Activated CD4-positive, alpha-beta T cell treated with anti-CD3 and anti-CD28 coated beads, Interleukin-10, Interleukin-2, amounts not matched to agents 100 ng/mL and 50 ng/mL, durations not matched to agents 16 hours and 8 hours (primary cell): ENCODE measurements at regions not wholly inside any gene's neighbourhood (a gene's known extent, or its start where the extent isn't known, plus 50 kb on each side); places are given as distances from the start of the nearest gene placed in this dataset.

ENCODE experiments used
- DNase-seq: peaks from one replicate; pipeline ENCODE4 v3.0.0-alpha.2; 2020

- no peak for DNase-seq
Measured at GRCh38 chr13:107130566-107130965, 562.6 kb upstream of the ARGLU1 start.

DNA sequence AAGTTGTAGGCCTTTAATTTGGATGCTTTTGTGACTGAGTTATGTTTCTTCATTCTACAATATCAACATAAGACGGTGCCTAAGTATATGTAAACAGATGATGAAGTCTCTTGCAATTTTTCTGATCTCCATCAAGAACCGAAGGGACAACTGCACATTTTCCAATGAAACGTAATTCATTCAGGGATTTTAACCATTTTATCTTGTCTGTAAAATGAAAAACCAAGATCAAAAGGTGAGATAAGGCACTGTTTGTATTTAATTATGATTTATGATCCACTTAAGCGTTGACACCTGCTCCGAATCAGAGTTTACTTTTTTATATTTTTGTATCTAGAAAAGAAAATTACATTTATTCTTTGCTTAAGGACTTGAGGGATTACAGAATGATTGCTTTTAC is 556.8 kb upstream of the ARGLU1 start:
- DNase-seq, result no peak

DNA sequence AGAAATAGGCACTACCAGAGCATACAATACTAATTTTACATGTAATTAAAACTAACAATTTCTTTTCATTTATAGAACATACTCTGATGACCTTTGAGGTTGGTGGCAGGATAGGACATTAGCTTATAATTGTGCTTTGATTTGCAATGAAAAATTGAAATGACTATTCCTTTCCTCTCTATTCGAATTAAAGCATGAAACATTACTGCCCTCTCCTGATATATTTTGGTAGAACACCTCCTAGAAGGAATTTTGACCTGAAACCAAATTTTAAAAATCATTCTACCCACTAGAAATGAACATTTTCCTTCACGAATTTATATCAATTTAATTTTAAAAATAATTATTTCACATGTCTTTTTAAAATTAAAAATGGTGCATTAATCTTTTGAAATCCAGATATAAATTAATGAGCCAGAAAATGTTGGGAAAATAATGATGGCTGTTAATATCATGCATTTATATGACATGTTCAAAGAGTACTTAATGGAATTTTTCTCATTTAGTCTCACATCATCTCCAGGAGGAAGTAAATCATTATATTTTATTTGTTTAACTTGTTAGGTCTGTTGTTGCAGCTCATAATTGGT is 556.3 kb upstream of the ARGLU1 start:
- no peak for DNase-seq

- DNase-seq, result no peak
Measured at GRCh38 chr13:107121793-107122192, 553.9 kb upstream of the ARGLU1 start.

DNA sequence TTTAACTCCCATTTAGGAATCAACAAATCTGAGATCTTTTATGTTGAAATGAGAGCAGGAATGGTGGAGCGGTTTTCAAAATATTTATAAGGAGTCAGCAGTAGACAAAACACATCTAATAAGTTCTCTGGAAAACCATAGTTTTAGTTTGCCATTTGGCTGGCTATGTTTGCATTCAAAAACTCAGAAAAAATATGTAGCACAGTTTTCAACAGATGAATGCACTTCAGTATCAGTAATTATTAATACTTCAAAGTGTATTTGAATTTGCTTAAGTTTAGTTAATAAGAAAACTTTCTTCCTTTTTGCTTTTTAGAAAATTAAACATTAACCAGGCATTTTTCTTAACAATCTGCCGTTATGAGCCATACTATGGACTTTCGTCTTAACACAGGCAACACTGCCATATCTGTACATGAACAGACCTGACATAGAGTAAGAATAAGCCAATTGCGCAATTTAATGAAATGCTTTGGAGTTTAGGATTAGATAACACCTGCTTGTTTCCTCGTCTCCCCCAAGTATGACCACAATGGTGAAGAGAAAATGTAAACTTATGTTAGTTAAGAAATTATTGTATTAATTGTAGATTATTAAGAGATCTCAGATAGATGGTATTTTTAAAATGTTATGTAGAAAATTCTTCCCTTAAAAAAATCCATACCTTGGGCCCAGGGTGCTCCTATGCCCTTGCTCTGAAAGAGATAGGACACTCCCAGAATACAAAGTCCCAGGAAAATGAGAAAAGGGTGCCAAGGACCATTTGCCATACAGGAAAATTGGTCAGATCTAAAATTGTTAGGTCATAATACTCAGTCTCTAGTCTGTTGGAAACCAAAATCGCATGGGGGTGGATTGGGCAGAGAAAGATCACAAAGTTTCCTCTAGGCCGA is 552.3 kb upstream of the ARGLU1 start:
- no peak for DNase-seq

DNA sequence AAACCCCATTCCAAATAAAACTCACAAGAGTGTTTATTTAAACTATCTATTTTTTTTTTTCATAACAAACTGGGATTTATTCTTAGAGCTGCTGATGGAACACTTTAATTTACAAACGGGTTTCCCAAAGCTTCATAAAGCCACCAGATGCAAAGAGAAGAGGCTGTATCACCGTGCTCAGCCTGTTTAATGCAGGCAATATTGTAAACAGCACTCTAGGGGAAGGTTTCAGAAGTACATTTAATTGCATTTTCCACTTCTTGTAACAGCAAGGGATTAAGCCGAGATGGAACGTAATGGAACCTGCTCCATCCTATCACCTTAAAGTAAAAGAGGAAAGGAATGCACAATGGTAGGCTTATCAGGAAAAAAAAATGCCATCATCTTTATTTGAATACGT is 550.6 kb upstream of the ARGLU1 start:
- no peak for DNase-seq

DNA sequence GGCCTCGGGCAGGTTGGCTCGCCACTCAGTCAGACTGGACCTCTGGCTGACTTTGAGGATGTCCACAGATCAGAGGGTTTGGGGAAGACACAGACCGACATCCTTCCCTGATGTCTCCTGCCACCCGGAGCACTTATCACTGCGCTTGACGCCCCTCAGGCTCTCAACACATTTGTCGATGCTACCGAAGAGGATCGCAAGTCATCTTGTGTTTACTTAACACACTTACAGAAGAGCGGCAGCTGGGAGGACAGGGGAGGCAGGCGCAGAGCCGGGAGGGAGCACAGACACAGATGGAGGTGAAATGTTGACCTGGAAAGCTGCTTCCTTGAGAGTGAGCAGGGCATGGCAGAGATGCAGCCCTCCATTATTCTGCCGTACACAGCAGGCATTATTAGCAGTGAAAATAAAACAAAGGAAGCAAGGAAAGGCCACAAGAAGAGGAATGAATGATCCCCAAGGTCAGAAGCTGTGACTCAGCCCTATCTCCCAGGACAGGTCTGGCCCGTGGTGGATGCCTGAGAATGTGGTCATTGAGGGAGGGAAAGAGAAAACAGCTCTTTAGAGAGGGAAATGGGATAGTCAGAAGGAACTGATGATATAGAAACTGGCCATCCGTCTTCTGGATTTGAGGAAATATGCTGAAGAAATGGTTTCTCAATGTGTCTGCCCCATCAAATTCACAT is 549.5 kb upstream of the ARGLU1 start:
- DNase-seq, result no peak

DNA sequence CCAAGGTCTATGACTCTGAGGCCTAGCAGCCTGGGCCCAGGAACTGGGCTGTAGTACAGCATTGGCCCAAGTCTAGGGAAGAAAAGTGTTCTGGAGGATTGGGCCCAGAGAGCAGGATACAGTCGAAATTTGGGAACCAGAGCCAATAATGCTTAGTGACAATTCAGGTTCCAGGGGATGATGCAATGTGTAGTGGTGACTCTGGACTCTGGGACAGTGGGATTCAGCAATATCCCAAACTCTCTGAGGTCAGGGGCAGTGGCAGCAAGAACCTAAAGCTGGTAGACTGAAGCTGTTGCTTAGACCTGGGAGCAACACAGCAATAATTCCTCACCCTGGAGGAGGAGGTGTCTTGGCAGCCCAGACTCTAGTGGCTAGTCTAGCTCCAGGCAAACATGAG is 545.5 kb upstream of the ARGLU1 start:
- DNase-seq, result no peak

DNA sequence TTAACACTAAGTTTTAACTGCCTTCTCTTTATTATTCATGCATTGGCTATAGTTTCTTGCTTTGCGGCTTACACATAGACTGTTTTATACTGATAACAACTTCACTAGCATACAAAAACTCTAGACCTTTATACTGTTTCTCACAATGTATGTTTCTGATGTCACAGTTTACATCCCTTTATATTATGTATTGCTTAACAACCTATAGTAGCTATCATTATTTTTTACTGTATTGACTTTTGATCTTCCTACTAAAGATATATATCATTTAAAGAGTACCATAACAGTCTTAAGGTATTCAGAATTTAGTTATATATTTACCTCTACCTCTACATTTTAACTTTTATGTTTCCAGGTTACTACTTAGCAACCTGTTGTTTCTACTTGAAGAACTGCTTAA is 543.3 kb upstream of the ARGLU1 start:
- DNase-seq, result no peak

DNA sequence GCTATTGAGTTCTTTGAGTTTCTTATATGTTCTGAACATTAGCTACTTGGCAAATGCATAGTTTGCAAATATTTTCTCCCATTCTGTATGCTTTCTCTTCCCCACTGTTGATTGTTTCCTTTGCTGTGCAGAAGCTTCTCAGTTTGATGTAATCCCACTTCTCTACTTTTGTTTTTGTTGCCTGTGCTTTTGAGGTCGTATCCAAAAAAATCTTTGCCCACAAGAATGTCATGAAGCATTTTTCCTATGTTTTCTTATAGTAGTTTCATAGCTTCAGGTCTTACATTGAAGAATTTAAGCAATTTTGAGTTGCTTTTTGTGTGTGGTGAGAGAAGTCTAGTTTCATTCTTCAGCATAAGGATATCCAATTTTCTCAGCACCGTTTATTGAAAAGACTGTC is 536.7 kb upstream of the ARGLU1 start:
- no peak for DNase-seq

DNA sequence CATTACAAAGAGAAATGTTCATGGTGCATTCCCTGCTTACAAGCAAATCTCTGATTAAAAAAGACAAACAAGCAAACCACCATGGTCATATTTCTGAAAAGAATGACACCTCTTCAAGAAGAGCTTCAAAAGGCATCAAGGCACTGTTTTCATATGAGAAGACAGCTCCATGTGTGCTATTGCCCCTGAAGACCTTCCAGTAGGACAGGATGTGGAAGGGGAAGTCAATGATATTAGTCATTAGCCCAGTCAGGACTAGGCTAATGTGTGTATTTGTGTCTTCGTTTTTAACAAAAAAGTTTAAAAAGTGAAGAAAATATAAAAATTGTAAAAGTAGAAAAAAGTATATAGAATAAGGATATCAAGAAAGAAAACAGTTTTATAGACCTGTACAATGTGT is 534.7 kb upstream of the ARGLU1 start:
- no peak for DNase-seq

- DNase-seq, result no peak
Measured at GRCh38 chr13:107099661-107100060, 531.7 kb upstream of the ARGLU1 start.

DNA sequence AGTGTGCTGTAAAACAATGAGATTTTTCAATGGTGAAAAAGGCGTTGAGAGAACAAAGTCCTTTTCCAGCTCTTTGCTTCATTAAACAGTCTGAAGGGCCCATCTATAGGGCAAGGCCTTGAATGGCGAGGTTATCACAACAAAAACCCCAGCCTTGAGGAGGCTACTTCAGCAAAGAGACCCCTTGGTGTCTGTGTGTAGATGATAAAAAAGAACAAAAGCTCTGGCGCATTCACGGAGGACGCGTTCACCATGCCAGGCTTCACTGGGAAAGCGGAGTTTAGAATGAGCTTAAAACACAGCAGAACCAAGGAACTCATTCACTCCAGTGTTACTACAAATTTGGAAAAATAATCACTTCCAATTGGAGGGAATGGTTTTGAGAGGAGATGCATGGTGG is 530.0 kb upstream of the ARGLU1 start:
- no peak for DNase-seq

- no peak for DNase-seq
Measured at GRCh38 chr13:107095876-107096275, 527.9 kb upstream of the ARGLU1 start.

- no peak for DNase-seq
Measured at GRCh38 chr13:107091861-107092260, 523.9 kb upstream of the ARGLU1 start.

GRCh38 chr13:107091428-107091827 is 523.5 kb upstream of the ARGLU1 start:
- DNase-seq, result no peak

DNA sequence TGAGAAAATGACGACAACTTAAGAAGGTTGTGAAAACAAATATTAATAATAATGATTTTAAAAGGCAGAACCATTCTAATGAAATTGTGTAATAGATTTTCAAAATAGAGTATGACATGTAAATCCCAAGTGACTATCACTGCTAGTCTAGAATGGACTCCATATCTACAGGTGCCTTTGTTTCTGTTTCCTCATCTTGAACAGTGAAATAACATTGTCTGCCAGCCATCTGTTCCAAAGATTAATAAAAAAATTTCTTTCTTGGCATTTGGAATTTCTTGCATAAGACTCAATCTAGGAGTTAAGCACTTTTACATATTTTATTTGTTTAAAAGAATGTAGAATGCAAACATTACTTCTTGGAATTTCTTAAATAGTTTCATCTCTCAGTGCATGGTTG is 520.1 kb upstream of the ARGLU1 start:
- DNase-seq, result no peak

GRCh38 chr13:107079423-107080049 is 511.6 kb upstream of the ARGLU1 start:
- DNase-seq, result no peak

DNA sequence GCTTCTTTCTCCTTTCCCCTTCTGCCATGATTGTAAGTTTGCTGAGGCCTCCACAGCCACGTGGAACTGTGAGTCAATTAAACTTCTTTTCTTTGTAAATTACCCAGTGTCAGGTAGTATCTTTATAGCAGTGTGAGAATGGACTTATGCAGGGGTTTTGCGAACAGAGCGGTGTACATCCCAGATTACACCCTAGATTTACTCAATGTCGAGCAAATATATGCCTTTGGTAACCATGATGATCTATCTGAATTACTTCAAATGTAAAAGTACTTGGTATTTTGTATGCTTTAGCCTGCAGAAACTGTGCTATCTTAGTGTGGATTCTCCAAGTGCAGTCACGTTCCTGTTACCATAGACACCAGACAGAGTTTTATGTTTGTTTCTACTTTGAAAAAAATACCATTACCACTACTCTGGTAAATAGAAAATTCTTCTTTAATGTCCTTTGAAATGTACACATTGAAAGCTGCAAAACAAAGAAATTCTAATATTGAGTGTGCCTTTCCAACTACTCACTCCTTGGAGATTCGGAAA is 510.4 kb upstream of the ARGLU1 start:
- no peak for DNase-seq

GRCh38 chr13:107076801-107077200 is 508.9 kb upstream of the ARGLU1 start:
- no peak for DNase-seq

GRCh38 chr13:107075576-107075975 is 507.6 kb upstream of the ARGLU1 start:
- no peak for DNase-seq

DNA sequence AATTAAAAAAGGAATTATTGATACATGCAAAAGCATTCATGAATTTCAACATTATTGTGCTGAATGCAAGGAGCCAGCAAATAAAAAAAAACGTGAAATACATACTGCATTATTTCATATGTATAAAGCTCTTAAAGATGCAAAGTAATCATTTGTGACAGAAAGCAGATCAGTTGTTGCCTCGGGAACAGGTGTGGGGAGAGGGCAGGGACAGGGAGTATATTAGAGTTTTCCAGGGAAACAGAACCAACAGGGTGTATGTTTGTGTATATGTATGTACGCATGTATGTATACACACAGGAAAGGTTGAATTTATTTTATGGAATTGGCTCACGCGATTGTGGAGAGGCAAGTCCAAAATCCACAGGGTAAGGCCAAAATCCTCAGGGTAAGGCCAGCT is 502.9 kb upstream of the ARGLU1 start:
- no peak for DNase-seq

GRCh38 chr13:107069108-107069776 is 501.3 kb upstream of the ARGLU1 start:
- DNase-seq, result no peak
